OCI-LY3 (cell line): ENCODE measurements at regions not wholly inside any gene's neighbourhood (a gene's known extent, or its start where the extent isn't known, plus 50 kb on each side); places are given as distances from the start of the nearest gene placed in this dataset.

Experiments used
- H2AFZ ChIP-seq: fragments of 200-600, 300-600 bp; shearing (Covaris generic); 2 replicates; pipeline ENCODE4 v1.6.0; 2014; ENCODE audit warnings: antibody characterized with exemption, low read depth, low read length
- H3K27ac ChIP-seq: fragments of 200-600, 300-600 bp; sonication (generic); 2 replicates; pipeline ENCODE4 v1.5.1; 2014; ENCODE audit warnings: mild to moderate bottlenecking, low read length, moderate library complexity, mixed read lengths
- H3K27me3 ChIP-seq: fragments of 200-600, 300-600 bp; sonication (generic); 2 replicates; pipeline ENCODE4 v1.6.1; 2014; ENCODE audit warnings: low read depth, low read length, mixed read lengths
- H3K36me3 ChIP-seq: fragments of 200-600, 300-600 bp; sonication (generic); replicated peaks from 2 replicates; pipeline ENCODE3; 2014; ENCODE audit warnings: low read depth, low read length, mixed read lengths
- H3K4me1 ChIP-seq: fragments of 300-600, 200-600 bp; sonication (generic); 2 replicates; pipeline ENCODE4 v1.6.1; 2014; ENCODE audit warnings: low read length, mixed read lengths
- H3K4me2 ChIP-seq: fragments of 200-600, 300-600 bp; sonication (generic); 2 replicates; pipeline ENCODE4 v1.6.1; 2014; ENCODE audit warnings: low read length, mixed read lengths
- H3K4me3 ChIP-seq: fragments of 300-600, 200-600 bp; sonication (generic); 2 replicates; pipeline ENCODE4 v1.5.1; 2014; ENCODE audit warnings: antibody characterized with exemption, mild to moderate bottlenecking, low read length, moderate library complexity
- H3K79me2 ChIP-seq: fragments of 300-600, 200-600 bp; shearing (Covaris generic); 2 replicates; pipeline ENCODE4 v1.6.1; 2014; ENCODE audit warnings: mild to moderate bottlenecking, low read length, mixed read lengths
- H3K9ac ChIP-seq: fragments of 300-600, 200-600 bp; shearing (Covaris generic); 2 replicates; pipeline ENCODE4 v1.6.0; 2014; ENCODE audit warnings: mild to moderate bottlenecking, low read length, moderate library complexity
- H3K9me3 ChIP-seq: fragments of 200-600, 300-600 bp; shearing (Covaris generic); 2 replicates; pipeline ENCODE4 v1.6.1; 2014; ENCODE audit warnings: low read length, mixed read lengths; ENCODE audit not compliant: insufficient read depth
- H4K20me1 ChIP-seq: fragments of 200-600, 300-600 bp; sonication (generic); 2 replicates; pipeline ENCODE4 v1.6.1; 2016; ENCODE audit warnings: low read length, mixed read lengths; ENCODE audit not compliant: insufficient read depth
- CTCF ChIP-seq: fragments of 200-600, 300-600 bp; sonication (generic); IDR thresholded peaks from 2 replicates; pipeline ENCODE4 v1.5.1; 2014; ENCODE audit warnings: antibody characterized with exemption, low read length, low read depth
- EZH2phosphoT487 ChIP-seq: fragments of 200-600 bp; shearing (Covaris generic); IDR thresholded peaks from 2 replicates; pipeline ENCODE4 v1.6.1; 2018; ENCODE audit warnings: antibody characterized with exemption, mixed run types, low read depth

- no peak overlapping the region for H3K9ac ChIP-seq
- no peak overlapping the region for H3K4me2 ChIP-seq
- H3K4me3 ChIP-seq, result no peak overlapping the region
- no peaks in the 10 kb centered on the region for H3K27me3 ChIP-seq
- H3K9me3 ChIP-seq, result no peaks in the 10 kb centered on the region
- no peak for TF ChIP-seq CTCF
- no peak for TF ChIP-seq EZH2phosphoT487
- H3K36me3 ChIP-seq, result no peaks in the 10 kb centered on the region
- H2AFZ ChIP-seq, result no peak overlapping the region
- H3K27ac ChIP-seq, result no peak overlapping the region
- H4K20me1 ChIP-seq, result no peaks in the 10 kb centered on the region
- H3K79me2 ChIP-seq, result no peaks in the 10 kb centered on the region
- peaks cover 4% of the 10 kb centered on the region for H3K4me1 ChIP-seq
Observed at GRCh38 chr3:30465454-30465853, 140.9 kb upstream of the TGFBR2 start.

GRCh38 chr3:30467596-30468238 lies 138.7 kb upstream of the TGFBR2 start:
- Histone ChIP-seq H4K20me1 (no peaks in the 10 kb centered on the region), H2AFZ (no peak overlapping the region), H3K4me2 (no peak overlapping the region), H3K9me3 (no peaks in the 10 kb centered on the region), H3K9ac (no peak overlapping the region), H3K4me3 (no peak overlapping the region), H3K27me3 (no peaks in the 10 kb centered on the region), H3K79me2 (no peaks in the 10 kb centered on the region), H3K36me3 (no peaks in the 10 kb centered on the region), H3K27ac (no peak overlapping the region), H3K4me1 (peaks cover 7% of the 10 kb centered on the region)
- no peak for TF ChIP-seq EZH2phosphoT487
- TF ChIP-seq CTCF, result no peak

GRCh38 chr3:30469133-30469532 lies 137.3 kb upstream of the TGFBR2 start:
- Histone ChIP-seq H3K27ac (no peak overlapping the region), H3K27me3 (no peaks in the 10 kb centered on the region), H4K20me1 (no peaks in the 10 kb centered on the region), H3K4me3 (no peak overlapping the region), H2AFZ (no peak overlapping the region), H3K9me3 (no peaks in the 10 kb centered on the region), H3K9ac (no peak overlapping the region), H3K79me2 (no peaks in the 10 kb centered on the region), H3K4me2 (no peak overlapping the region), H3K4me1 (peaks cover 11% of the 10 kb centered on the region), H3K36me3 (no peaks in the 10 kb centered on the region)
- TF ChIP-seq EZH2phosphoT487, result no peak
- no peak for TF ChIP-seq CTCF

- no peaks in the 10 kb centered on the region for H3K9me3 ChIP-seq
- TF ChIP-seq CTCF, result no peak
- no peak for TF ChIP-seq EZH2phosphoT487
Observed at GRCh38 chr3:30470496-30470895, 135.9 kb upstream of the TGFBR2 start.

More at GRCh38 chr3:30470496-30470895, 135.9 kb upstream of the TGFBR2 start:
- Histone ChIP-seq H3K4me2 (no peak overlapping the region), H3K36me3 (no peaks in the 10 kb centered on the region), H4K20me1 (no peaks in the 10 kb centered on the region), H3K79me2 (no peaks in the 10 kb centered on the region), H3K27ac (no peak overlapping the region), H3K4me1 (peaks cover 25% of the 10 kb centered on the region), H2AFZ (no peak overlapping the region), H3K4me3 (no peak overlapping the region), H3K27me3 (no peaks in the 10 kb centered on the region), H3K9ac (no peak overlapping the region)
